ENCODE measurements at regions not wholly inside any gene's neighbourhood (a gene's known extent, or its start where the extent isn't known, plus 50 kb on each side); places are given as distances from the start of the nearest gene placed in this dataset.

GRCh38 chr15:60061758-60062157, 57.6 kb downstream of the FOXB1 start:
- TF ChIP-seq SUZ12 (IDR thresholded peaks at IDR 0.05; ENCODE audit: extremely low read depth, insufficient read depth, insufficient read length) (no peak), YY1 (IDR thresholded peaks at IDR 0.05; ENCODE audit: insufficient read depth, insufficient read length) (no peak), ZNF274 (IDR thresholded peaks at IDR 0.05; ENCODE audit: low read depth, low read length) (no peak)
